Natural killer cell treated with Interleukin-12 subunit alpha and Interleukin-12 subunit beta and Interleukin-15 and Interleukin-18, amount 100 ng/mL, for 72 hours (primary cell): ENCODE measurements at regions not wholly inside any gene's neighbourhood (a gene's known extent, or its start where the extent isn't known, plus 50 kb on each side); places are given as distances from the start of the nearest gene placed in this dataset.

Source experiments
- ATAC-seq, 2 donors: fragments of 150-1000 bp; cut with Tn5 transposase in 1 of 2; sonication (Bioruptor Pico), chemical (Tn5 transposase) in 1 of 2; 2 replicates each; pipeline ENCODE4 v1.10.0; 2021
- DNase-seq: peaks from one replicate; pipeline ENCODE4 v3.0.0; 2022; ENCODE audit warnings: low spot score
- H3K27ac Mint-ChIP-seq, 2 donors: 1 replicate in 1 of 2; 2 replicates in 1 of 2; pipeline ENCODE4 v1.8.0; 2022; ENCODE audit warnings: mixed read lengths in 2 of 2, mild to moderate bottlenecking in 1 of 2, moderate library complexity in 1 of 2
- H3K27me3 Mint-ChIP-seq, 2 donors: 1 replicate in 1 of 2; 2 replicates in 1 of 2; pipeline ENCODE4 v1.8.0; 2022; ENCODE audit warnings: mixed read lengths in 2 of 2
- H3K36me3 Mint-ChIP-seq: one replicate; pipeline ENCODE4 v1.8.0; 2022; ENCODE audit warnings: mixed read lengths
- H3K4me1 Mint-ChIP-seq, 2 donors: 1 replicate in 1 of 2; 2 replicates in 1 of 2; pipeline ENCODE4 v1.8.0; 2022; ENCODE audit warnings: low read depth in 2 of 2, mixed read lengths in 2 of 2, mild to moderate bottlenecking in 1 of 2
- H3K4me3 Mint-ChIP-seq: one replicate; pipeline ENCODE4 v1.8.0; 2022; ENCODE audit warnings: mixed read lengths
- H3K9me3 Mint-ChIP-seq: 2 replicates; pipeline ENCODE4 v1.8.0; 2022; ENCODE audit warnings: mixed read lengths

DNA sequence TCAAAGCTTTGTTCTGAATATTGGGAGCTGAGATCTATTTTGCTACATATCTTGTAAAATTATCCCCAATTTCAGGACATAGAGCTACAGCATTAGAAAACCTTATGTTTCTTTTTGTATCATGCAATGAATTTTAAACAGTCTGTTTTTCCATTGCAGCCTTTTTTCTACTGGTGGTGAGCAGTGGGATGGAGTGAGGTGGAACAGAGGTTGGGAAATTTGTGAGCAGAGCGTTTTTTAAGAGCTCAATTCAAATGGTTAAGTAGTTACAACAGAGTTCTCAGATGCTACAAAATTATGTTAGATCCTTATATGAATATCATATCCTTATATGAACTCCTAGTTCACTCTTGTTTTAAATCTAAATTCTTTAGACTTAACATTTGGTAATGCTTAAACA is 139.0 kb upstream of the PLEKHG7 start:
- H3K9me3 Mint-ChIP-seq, result peaks cover 2% of the 10 kb centered on the region
- no peak overlapping the region for H3K4me3 Mint-ChIP-seq

DNA sequence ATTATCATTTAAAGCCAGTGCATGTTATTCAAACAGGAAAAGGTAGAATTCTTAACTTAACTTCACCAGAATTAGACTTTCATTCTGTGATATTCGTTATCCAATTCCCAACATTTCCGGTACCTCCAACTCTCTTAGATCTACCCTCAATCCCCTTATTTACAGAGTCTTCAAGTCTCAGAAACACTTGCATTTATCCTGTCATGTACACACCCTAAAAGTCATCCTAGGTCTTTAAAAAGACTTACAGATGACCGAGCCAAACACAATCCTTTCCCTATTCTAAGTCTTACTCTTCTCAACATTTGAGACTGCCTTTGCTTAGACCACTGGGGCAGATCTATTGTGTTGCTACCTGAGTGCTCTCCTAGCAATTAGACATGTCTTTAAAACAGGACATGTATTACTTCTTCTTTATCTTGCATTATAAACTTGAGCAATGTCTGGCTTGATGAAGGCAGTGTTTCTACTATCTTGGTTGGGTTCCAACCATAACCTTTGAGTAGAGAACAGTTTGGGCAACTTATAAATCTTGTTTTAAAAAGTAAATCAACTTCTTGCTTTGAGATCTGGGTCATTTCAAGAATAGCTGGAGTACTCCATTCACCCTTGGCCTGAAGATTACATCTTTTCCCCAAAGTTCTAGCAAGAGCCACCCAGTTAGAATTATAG is 140.6 kb upstream of the PLEKHG7 start:
- H3K4me3 Mint-ChIP-seq, result no peak overlapping the region

More for the DNA sequence above, 139.0 kb upstream of the PLEKHG7 start:
- H3K27me3 Mint-ChIP-seq, result no peaks in the 10 kb centered on the region
- DNase-seq (no peak), ATAC-seq (no peak)
- peak overlapping the region in 1 of 2 donors; percentile 64 for H3K27ac Mint-ChIP-seq
- H3K4me1 Mint-ChIP-seq, result peaks cover 18 to 47% of the 10 kb centered on the region in 2 donors
- peaks cover 6% of the 10 kb centered on the region for H3K36me3 Mint-ChIP-seq

DNA sequence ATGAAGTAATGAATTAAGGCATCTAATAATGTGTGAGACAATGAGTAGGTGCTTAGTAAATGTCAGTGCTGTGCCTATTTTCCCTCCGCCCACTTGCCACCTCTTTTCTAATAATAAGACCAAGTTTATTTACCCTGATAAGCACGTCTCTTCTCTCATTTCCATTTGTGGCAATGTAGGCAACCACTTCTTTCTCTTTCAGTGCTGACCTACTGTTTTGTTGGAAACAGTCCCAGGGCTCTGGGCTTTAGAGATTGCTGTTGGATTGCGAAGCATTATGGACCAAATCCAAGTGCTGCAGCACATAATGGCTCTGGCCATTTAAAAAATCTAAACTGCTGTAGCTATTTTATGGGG is 141.3 kb upstream of the PLEKHG7 start:
- Mint-ChIP-seq H3K4me3 (no peak overlapping the region), H3K4me1 (peaks cover 23 to 50% of the 10 kb centered on the region in 2 donors), H3K27ac (peak overlapping the region in 1 of 2 donors; percentile 51), H3K27me3 (no peaks in the 10 kb centered on the region), H3K36me3 (peaks cover 12% of the 10 kb centered on the region), H3K9me3 (peaks cover 8% of the 10 kb centered on the region)
- DNase-seq (no peak), ATAC-seq (no peak)

More for the DNA sequence above, 140.6 kb upstream of the PLEKHG7 start:
- peaks cover 4% of the 10 kb centered on the region for H3K9me3 Mint-ChIP-seq
- H3K4me1 Mint-ChIP-seq, result peaks cover 23 to 49% of the 10 kb centered on the region in 2 donors
- H3K27ac Mint-ChIP-seq, result peak overlapping the region in 1 of 2 donors; percentile 22
- no peak for DNase-seq
- H3K36me3 Mint-ChIP-seq, result peaks cover 7% of the 10 kb centered on the region
- no peak for ATAC-seq
- H3K27me3 Mint-ChIP-seq, result no peaks in the 10 kb centered on the region

DNA sequence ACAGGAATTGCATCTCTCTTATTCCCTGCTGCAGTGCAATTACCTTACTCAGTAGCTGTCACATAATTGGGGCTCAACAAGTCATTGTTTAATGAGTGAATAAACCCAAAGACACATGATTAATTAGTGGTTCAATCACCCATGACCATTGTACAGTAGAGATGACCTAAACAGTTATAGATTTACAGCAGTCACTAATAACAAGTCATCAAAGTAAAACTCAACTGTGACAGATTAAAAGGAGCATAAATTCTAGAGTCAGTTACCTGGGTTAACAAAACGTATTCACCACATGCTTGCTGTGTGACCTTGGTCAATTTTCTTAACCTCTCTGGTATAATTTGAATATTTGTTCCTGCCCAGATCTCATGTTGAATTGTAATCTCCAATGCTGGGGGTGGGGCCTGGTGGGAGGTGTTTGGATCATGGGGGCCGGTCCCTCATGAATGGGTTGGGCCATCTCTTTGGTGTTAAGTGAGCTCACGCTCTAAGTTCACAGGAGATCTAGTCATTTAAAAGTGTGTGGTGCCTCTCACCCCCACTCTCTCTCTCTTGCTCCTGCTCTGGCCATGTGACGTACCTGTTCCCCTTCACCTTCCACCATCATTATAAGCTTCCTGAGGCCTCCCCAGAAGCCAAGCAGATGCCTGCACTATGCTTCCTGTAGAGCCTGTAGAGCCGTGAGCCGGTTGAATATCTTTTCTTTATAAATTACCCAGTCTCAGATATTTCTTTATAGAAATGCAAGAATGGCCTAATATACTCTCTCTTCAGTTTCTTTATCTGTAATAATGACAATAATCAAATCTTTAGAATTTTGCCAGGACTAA is 141.9 kb upstream of the PLEKHG7 start:
- ATAC-seq (no peak), DNase-seq (no peak)
- Mint-ChIP-seq H3K27me3 (no peaks in the 10 kb centered on the region), H3K4me3 (no peak overlapping the region), H3K4me1 (peaks cover 26 to 54% of the 10 kb centered on the region in 2 donors), H3K27ac (peak overlapping the region in 1 of 2 donors; percentile 51), H3K9me3 (peaks cover 8% of the 10 kb centered on the region), H3K36me3 (peaks cover 12% of the 10 kb centered on the region)

DNA sequence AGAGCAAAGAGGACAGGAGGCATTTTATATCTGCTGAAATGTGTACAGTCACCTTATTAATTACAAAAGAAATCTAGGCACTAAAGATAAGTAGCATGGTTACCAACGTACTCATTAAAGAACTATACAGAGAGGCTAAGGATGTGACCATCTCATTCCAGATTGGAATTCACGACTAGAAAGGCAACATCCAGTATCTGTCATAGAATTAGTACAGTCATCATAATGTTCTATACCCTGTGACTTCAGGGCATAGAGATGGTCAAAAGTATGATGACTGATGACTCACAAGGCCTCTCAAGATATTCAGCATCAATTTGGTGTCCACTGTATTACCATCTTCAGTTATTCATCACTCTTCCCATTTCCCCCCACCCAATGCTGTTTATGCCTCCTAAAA is 144.0 kb upstream of the PLEKHG7 start:
- H3K9me3 Mint-ChIP-seq, result peaks cover 8% of the 10 kb centered on the region
- no peak for DNase-seq
- no peak overlapping the region for H3K4me3 Mint-ChIP-seq
- no peaks in the 10 kb centered on the region for H3K27me3 Mint-ChIP-seq
- peaks cover 44 to 46% of the 10 kb centered on the region in 2 donors for H3K4me1 Mint-ChIP-seq
- H3K36me3 Mint-ChIP-seq, result peaks cover 14% of the 10 kb centered on the region
- peak overlapping the region in 1 of 2 donors; percentile 40 for H3K27ac Mint-ChIP-seq
- peak in 1 of 2 donors; percentile 49 for ATAC-seq

DNA sequence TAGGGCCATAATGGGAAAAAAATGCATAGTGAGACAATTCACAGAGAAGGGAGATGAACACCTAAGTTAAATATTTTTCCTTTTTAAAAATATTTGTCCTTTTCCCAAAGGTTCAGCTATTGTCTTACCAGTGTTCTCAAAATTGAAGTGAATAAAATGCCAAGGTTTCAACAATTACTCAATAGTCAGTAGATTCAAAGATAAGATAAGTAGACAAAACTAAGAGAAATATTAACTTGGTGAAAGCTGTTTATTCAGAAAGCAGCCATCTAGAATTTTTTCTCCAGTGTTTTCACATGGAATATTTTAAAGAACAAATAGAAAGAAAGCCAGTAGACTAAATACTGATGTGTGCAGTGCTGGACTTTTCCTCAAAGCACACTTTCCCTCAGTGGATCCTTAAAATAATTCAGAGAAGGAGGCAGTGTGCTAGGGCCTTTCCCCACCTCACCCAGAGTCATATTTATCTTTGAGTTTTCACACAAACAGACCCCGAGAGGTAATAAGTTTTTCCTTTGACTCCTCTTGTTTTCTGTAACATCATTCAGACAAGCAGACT is 144.5 kb upstream of the PLEKHG7 start:
- peak overlapping the region in 1 of 2 donors; percentile 40 for H3K27ac Mint-ChIP-seq
- no peaks in the 10 kb centered on the region for H3K27me3 Mint-ChIP-seq
- DNase-seq (no peak), ATAC-seq (no peak)
- peaks cover 14% of the 10 kb centered on the region for H3K36me3 Mint-ChIP-seq
- H3K9me3 Mint-ChIP-seq, result peaks cover 8% of the 10 kb centered on the region
- peaks cover 44% of the 10 kb centered on the region in 2 donors for H3K4me1 Mint-ChIP-seq
- H3K4me3 Mint-ChIP-seq, result no peak overlapping the region

DNA sequence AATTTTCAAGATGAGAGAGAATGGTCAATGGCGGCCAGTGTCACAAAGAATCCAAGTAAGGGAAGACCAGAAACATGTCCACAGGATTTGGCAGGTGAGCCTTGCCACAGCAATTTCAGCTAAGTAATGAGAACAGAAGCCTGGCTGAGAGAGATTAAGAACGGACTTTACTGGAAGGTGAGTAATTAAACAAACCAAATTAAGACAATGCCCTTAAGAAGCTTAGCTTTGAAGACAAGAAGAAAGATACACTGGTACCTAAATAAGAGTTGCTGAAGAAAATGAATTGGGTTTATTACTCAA is 145.4 kb upstream of the PLEKHG7 start:
- peaks cover 44% of the 10 kb centered on the region in 2 donors for H3K4me1 Mint-ChIP-seq
- DNase-seq (no peak), ATAC-seq (no peak)
- H3K27ac Mint-ChIP-seq, result no peak overlapping the region
- peaks cover 8% of the 10 kb centered on the region for H3K9me3 Mint-ChIP-seq
- H3K27me3 Mint-ChIP-seq, result no peaks in the 10 kb centered on the region
- peaks cover 14% of the 10 kb centered on the region for H3K36me3 Mint-ChIP-seq
- H3K4me3 Mint-ChIP-seq, result no peak overlapping the region

DNA sequence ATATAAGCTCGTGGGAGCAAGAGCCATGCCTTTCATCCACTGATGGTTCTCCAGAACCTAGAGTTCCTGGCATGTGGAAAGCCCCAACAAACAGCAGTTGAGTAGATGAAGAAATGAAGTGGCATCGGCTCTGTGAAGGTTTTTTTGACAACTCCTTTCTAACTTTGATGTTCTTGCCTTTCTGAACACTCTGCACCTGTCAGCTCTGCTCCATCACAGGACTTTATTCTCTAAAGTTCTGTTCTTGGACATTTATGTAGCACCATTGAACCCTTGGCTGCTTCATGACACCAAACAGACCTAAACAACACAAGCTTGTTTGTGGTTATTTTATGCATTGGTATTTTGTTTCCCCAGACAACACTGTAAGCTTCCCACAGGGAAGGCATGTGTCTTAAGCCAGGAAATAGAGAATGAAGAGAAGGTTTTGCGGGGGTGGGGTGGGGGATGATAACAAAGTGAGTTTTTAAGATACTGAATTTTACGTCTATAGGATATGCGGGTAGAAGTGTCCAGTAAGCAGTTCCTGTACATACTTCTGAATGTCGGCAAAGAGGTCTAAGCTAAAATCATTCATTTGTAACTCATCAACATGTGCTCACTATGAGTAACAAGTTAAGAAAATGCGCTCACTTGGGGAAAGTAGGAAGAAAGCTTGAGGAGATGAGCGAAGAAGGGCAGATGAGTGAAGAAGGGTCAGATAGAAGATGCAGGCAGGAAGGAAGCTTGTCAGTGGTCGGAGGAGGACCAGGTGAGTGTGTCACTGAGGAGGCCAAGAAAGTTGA is 146.0 kb upstream of the PLEKHG7 start:
- Mint-ChIP-seq H3K9me3 (peaks cover 5% of the 10 kb centered on the region), H3K27me3 (no peaks in the 10 kb centered on the region), H3K4me1 (peaks cover 39 to 40% of the 10 kb centered on the region in 2 donors), H3K36me3 (peaks cover 14% of the 10 kb centered on the region), H3K27ac (no peak overlapping the region), H3K4me3 (no peak overlapping the region)
- DNase-seq (no peak), ATAC-seq (no peak)

DNA sequence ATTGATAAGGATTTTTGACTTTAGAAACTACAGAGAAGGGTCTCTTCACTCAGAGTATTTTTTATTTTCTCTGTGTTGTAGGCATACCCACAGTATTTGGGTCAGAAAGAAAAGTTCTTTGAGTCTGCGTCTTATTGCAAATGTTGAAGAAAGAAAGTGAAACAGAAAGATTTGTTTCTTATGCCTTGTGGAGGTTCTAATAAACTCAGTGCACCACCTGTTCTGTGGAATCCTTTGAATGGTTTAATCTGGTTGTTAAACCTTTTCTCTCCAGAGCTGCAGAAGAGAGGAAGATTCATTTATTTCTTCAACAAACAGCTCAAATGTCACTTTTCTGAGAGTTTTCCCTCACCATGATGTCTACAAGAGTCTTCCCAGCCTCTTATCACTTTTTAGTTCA is 146.6 kb upstream of the PLEKHG7 start:
- Mint-ChIP-seq H3K27me3 (no peaks in the 10 kb centered on the region), H3K4me3 (no peak overlapping the region), H3K36me3 (peaks cover 14% of the 10 kb centered on the region), H3K4me1 (peaks cover 35 to 40% of the 10 kb centered on the region in 2 donors), H3K9me3 (peaks cover 5% of the 10 kb centered on the region), H3K27ac (no peak overlapping the region)
- DNase-seq (no peak), ATAC-seq (no peak)

DNA sequence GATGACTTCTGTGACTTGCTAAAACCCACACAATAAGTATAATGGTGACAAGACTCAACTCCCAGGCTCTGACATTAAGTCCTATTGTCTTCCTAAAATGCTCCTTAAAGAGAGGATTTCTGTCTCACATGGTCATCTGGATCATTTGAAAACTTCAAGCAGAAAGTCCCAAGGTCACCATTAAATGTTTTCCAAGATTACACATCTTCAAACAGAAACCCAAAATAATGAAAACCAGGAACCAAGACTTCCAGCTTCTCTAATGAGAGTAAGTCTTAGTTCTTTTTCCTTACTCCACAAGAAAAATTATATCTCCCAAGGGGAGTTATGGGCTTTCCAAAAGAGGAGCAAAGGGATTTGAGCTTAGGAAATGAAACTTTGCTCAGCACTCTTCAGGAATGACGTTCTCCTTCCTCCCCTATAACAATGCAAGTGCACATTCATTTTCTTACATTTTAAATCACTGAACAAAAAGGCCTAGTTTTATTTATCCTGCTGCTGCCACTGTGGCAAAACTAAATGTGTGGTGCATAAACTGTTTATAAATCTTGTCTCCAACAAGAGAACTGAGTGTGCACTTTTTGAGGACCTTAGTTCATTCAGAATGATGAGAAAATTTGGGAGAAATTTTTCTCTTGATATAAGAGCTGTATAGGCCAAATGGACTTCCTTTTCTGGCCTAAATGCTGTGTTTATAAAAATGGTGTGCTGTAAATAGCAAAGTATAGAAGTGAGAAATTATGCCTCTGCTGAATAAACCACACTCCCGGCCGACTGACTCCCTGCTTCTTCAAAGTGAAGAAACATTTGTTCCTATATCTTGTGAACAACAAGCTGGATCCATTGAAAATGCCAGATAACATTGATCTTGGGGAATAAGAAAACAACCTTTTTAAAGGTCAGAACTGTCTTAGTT is 148.4 kb upstream of the PLEKHG7 start:
- peaks cover 30 to 40% of the 10 kb centered on the region in 2 donors for H3K4me1 Mint-ChIP-seq
- ATAC-seq (no peak), DNase-seq (no peak)
- H3K4me3 Mint-ChIP-seq, result no peak overlapping the region
- H3K27me3 Mint-ChIP-seq, result no peaks in the 10 kb centered on the region
- peaks cover 14% of the 10 kb centered on the region for H3K36me3 Mint-ChIP-seq
- H3K9me3 Mint-ChIP-seq, result peaks cover 5% of the 10 kb centered on the region
- no peak overlapping the region for H3K27ac Mint-ChIP-seq

DNA sequence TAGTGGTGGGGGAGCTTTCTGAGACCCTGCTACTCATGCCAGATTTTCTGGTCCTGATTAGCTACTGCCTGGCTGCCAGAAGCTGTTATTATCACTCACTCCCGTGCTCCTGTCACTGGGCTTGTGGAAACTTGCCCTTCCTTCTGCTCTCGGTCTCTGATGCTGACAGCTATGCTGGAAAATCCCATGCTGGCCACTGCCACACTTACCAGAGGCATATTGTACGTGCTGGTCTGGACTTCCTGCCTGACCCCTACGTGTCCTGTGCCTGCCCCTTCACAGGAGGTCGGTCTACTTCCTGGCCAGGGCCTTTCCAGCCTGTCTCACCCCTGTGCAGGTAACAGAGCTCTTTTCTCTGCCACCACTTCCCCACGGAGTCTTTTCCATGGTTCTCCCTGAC is 149.4 kb upstream of the PLEKHG7 start:
- peak; percentile 90 for DNase-seq
- Mint-ChIP-seq H3K4me1 (peaks cover 29 to 33% of the 10 kb centered on the region in 2 donors), H3K36me3 (peaks cover 19% of the 10 kb centered on the region), H3K27me3 (no peaks in the 10 kb centered on the region), H3K27ac (no peak overlapping the region), H3K9me3 (peaks cover 5% of the 10 kb centered on the region), H3K4me3 (no peak overlapping the region)
- ATAC-seq, result peak; percentile 60 to 76

DNA sequence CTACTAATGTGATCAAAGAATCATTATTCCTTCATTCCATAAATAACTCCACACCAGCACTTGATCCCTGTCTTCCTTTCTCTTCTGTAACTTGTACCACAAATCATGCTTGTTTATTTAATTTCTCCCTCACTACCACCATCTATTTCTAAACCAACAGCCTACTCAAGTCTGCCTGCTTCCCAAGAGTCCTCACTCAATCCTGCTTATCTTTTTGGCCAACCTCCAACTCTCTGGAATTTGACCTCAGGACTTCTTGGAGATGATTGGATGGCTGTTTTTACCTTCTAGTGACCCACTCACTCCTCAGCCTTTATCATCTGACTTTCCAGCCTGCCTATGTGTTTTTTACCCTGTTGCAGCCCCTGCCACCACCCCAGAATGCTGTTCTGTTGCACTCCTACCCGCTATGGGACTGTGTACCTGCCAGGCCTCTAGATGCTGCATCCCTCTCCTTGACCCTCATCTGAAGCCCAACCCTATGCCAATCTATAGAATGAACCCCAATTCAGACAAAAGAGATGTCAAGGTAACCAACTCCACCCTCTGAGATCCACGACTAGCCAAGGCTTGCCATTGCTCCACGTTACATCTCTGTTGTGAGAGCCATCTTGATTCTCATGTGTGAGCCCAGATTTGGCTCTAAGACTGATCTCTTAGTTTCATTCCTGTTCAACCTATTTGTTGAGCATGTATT is 150.2 kb upstream of the PLEKHG7 start:
- Mint-ChIP-seq H3K9me3 (peaks cover 5% of the 10 kb centered on the region), H3K4me1 (peaks cover 33% of the 10 kb centered on the region in 2 donors), H3K36me3 (peaks cover 19% of the 10 kb centered on the region), H3K27me3 (no peaks in the 10 kb centered on the region), H3K4me3 (no peak overlapping the region), H3K27ac (no peak overlapping the region)
- ATAC-seq (no peak), DNase-seq (no peak)
